HepG2 (cell line): ENCODE measurements at regions not wholly inside any gene's neighbourhood (a gene's known extent, or its start where the extent isn't known, plus 50 kb on each side); places are given as distances from the start of the nearest gene placed in this dataset.
"Not testable (repeated sequence)": the region's sequence is repeated elsewhere in the genome, so short reads cannot be mapped to it uniquely, and the experiment has no call there.

Experiments used
- ATAC-seq: fragments of 200-7000 bp; cut with Tn5 transposase; 3 replicates; pipeline ENCODE4 v1.9.1; 2020; ENCODE audit warnings: mild to moderate bottlenecking, moderate library complexity
- BruUV-seq: library from RNA; stranded (reverse); fragments of 400-500 nt; replicated peaks from 2 replicates; lab custom pipeline; 2021; lab: Mats Ljungman, UMichigan
- CTCF ChIA-PET: fragments of 300-600 bp; formaldehyde crosslinking; extraction: SDS; loops from one replicate; lab custom pipeline; 2021; ENCODE audit warnings: low total read pairs, inconsistent platforms, low intra/inter-chr PET ratio; lab: Yijun Ruan, JAX
- POLR2A ChIA-PET: fragments of 350-600 bp; sonication (Branson Sonifier 250); formaldehyde crosslinking; loops from one replicate; lab custom pipeline; 2020; ENCODE audit warnings: antibody characterized with exemption, inconsistent platforms; lab: Yijun Ruan, JAX
- DNase-seq: peaks from one replicate; pipeline ENCODE4 v3.0.0-alpha.2; 2015; ENCODE audit warnings: low spot score
- FAIRE-seq: peaks from 3 replicates; lab custom pipeline; 2011; peaks lifted over from hg19 to GRCh38; lab: Jason Lieb, UNC
- H2AFZ ChIP-seq: one replicate; pipeline ENCODE4 v1.6.1; 2011; ENCODE audit warnings: low read length, inconsistent platforms
- H3K27ac ChIP-seq: fragments of 300-600 bp; 3 replicates; pipeline ENCODE4 v1.8.0; 2011; ENCODE audit warnings: mixed run types, mild to moderate bottlenecking, mixed read lengths, low read length, inconsistent platforms; ENCODE audit not compliant: insufficient read depth; ENCODE audit errors: extremely low read length
- H3K27me3 ChIP-seq, 2 experiments: fragments of 200-600 bp in 1 of 2; 2 replicates in 1 of 2; 3 replicates in 1 of 2; pipeline versions ENCODE4 v1.6.0 to v1.8.0; 2011; ENCODE audit warnings: low read length in 2 of 2, mild to moderate bottlenecking in 2 of 2, moderate library complexity in 2 of 2, inconsistent platforms in 1 of 2; ENCODE audit not compliant: insufficient read depth in 2 of 2, control insufficient read depth in 1 of 2
- H3K36me3 ChIP-seq, 2 experiments: fragments of 200-600 bp in 1 of 2; replicated peaks in 1 of 2; 2 replicates in 1 of 2; 3 replicates in 1 of 2; pipeline versions ENCODE4 v1.5.1 to v1.8.0; 2011; ENCODE audit warnings: low read length in 2 of 2, inconsistent platforms in 1 of 2; ENCODE audit not compliant: insufficient read depth in 2 of 2, control insufficient read depth in 1 of 2
- H3K4me1 ChIP-seq: 2 replicates; pipeline ENCODE4 v1.5.1; 2012; ENCODE audit warnings: low read length, inconsistent platforms; ENCODE audit not compliant: insufficient read depth
- H3K4me2 ChIP-seq: 2 replicates; pipeline ENCODE4 v1.6.0; 2011; ENCODE audit warnings: low read depth, low read length, inconsistent platforms
- H3K4me3 ChIP-seq, 3 experiments: fragments of 200-600 bp in 1 of 3; sonication (generic), shearing (Covaris generic) in 1 of 3; replicated peaks in 1 of 3; 2 replicates each; pipeline ENCODE4 v1.5.1; 2011 to 2016; ENCODE audit warnings: low read length in 3 of 3, inconsistent platforms in 2 of 3, low read depth in 2 of 3, mild to moderate bottlenecking in 2 of 3, control low read depth in 1 of 3, mixed read lengths in 1 of 3; ENCODE audit not compliant: insufficient read depth in 1 of 3
- H3K79me2 ChIP-seq: one replicate; pipeline ENCODE4 v1.6.1; 2011; ENCODE audit warnings: low read length, inconsistent platforms; ENCODE audit not compliant: insufficient read depth
- H3K9ac ChIP-seq: 2 replicates; pipeline ENCODE4 v1.6.0; 2011; ENCODE audit warnings: mild to moderate bottlenecking, low read depth, low read length, inconsistent platforms; ENCODE audit not compliant: insufficient read depth
- H3K9me3 ChIP-seq: 2 replicates; pipeline ENCODE4 v1.5.1; 2012; ENCODE audit warnings: mild to moderate bottlenecking, low read length
- H4K20me1 ChIP-seq: 2 replicates; pipeline ENCODE4 v1.6.0; 2011; ENCODE audit warnings: inconsistent platforms, mild to moderate bottlenecking, low read length, moderate library complexity; ENCODE audit not compliant: insufficient read depth
- NCOA2 ChIP-seq: sonication (generic); formaldehyde crosslinking; IDR thresholded peaks from 2 replicates; pipeline ENCODE4 v1.8.0; 2022; ENCODE audit warnings: inconsistent platforms
- NFYC ChIP-seq: IDR thresholded peaks from 2 replicates; pipeline ENCODE4 v1.6.1; 2016; ENCODE audit warnings: missing genetic modification reagents, missing compliant biosample characterization
- NKX3-1 ChIP-seq: sonication (generic); formaldehyde crosslinking; IDR thresholded peaks from 2 replicates; pipeline ENCODE4 v1.5.0; 2020; ENCODE audit warnings: missing genetic modification reagents
- POLR2AphosphoS2 ChIP-seq: IDR thresholded peaks from 2 replicates; pipeline ENCODE4 v1.6.1; 2011; ENCODE audit warnings: low read depth, low read length, improper control_type of control experiment
- SUZ12 ChIP-seq: fragments of 150-350 bp; IDR thresholded peaks from 2 replicates; pipeline ENCODE4 v1.6.1; 2014; ENCODE audit warnings: low read depth, low read length
- ZNF160 ChIP-seq: sonication (generic); formaldehyde crosslinking; IDR thresholded peaks from 2 replicates; pipeline ENCODE4 v1.8.0; 2022; ENCODE audit warnings: mild to moderate bottlenecking, inconsistent platforms, missing genetic modification reagents
- WGBS: methylation state at CpG from one replicate; pipeline ENCODE4 v1.1.6; 2017; ENCODE audit warnings: low lambda C conversion rate; 5-methylcytosine and 5-hydroxymethylcytosine counted together
- in situ Hi-C: cut with HindIII; loops from 2 replicates; pipeline ENCODE4 v1.10.0; 2017; ENCODE audit warnings: low pct_unique_long_range_greater_than_20kb; ENCODE audit not compliant: extremely low pct_ligation_motif_present
- intact Hi-C: fragments of 100-400 bp; cut with micrococcal nuclease; formaldehyde crosslinking; loops from one replicate; pipeline ENCODE4 v1.10.0; 2022; ENCODE audit not compliant: unreplicated experiment
- TF ChIP-seq, protein P1 (sequence below): sonication (generic); formaldehyde crosslinking; IDR thresholded peaks from one replicate; pipeline ENCODE4 v1.5.1; 2020; ENCODE audit warnings: mild to moderate bottlenecking, missing genetic modification reagents; ENCODE audit errors: not compliant biosample characterization

DNA sequence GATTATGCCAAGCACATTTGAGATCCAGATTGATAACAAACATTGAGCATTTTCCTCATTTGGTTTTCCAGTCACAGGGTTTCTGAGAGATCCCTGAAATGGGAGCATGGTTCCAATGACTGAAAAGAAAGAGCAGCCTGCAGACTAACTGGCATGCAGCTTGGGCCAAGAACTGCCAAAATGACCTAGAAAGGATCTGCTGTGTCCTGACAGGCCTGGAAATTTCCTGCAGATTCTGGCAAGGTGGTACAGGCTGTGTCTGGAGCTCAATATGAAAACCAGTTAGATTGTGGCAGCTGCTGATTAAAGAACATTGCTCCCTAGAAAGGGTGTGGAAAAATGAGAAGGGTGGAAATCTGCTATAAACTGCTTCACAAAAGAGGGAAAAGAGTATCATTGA is 417.3 kb downstream of the IPO8 start (continued):
- TF ChIP-seq, protein P1, sequence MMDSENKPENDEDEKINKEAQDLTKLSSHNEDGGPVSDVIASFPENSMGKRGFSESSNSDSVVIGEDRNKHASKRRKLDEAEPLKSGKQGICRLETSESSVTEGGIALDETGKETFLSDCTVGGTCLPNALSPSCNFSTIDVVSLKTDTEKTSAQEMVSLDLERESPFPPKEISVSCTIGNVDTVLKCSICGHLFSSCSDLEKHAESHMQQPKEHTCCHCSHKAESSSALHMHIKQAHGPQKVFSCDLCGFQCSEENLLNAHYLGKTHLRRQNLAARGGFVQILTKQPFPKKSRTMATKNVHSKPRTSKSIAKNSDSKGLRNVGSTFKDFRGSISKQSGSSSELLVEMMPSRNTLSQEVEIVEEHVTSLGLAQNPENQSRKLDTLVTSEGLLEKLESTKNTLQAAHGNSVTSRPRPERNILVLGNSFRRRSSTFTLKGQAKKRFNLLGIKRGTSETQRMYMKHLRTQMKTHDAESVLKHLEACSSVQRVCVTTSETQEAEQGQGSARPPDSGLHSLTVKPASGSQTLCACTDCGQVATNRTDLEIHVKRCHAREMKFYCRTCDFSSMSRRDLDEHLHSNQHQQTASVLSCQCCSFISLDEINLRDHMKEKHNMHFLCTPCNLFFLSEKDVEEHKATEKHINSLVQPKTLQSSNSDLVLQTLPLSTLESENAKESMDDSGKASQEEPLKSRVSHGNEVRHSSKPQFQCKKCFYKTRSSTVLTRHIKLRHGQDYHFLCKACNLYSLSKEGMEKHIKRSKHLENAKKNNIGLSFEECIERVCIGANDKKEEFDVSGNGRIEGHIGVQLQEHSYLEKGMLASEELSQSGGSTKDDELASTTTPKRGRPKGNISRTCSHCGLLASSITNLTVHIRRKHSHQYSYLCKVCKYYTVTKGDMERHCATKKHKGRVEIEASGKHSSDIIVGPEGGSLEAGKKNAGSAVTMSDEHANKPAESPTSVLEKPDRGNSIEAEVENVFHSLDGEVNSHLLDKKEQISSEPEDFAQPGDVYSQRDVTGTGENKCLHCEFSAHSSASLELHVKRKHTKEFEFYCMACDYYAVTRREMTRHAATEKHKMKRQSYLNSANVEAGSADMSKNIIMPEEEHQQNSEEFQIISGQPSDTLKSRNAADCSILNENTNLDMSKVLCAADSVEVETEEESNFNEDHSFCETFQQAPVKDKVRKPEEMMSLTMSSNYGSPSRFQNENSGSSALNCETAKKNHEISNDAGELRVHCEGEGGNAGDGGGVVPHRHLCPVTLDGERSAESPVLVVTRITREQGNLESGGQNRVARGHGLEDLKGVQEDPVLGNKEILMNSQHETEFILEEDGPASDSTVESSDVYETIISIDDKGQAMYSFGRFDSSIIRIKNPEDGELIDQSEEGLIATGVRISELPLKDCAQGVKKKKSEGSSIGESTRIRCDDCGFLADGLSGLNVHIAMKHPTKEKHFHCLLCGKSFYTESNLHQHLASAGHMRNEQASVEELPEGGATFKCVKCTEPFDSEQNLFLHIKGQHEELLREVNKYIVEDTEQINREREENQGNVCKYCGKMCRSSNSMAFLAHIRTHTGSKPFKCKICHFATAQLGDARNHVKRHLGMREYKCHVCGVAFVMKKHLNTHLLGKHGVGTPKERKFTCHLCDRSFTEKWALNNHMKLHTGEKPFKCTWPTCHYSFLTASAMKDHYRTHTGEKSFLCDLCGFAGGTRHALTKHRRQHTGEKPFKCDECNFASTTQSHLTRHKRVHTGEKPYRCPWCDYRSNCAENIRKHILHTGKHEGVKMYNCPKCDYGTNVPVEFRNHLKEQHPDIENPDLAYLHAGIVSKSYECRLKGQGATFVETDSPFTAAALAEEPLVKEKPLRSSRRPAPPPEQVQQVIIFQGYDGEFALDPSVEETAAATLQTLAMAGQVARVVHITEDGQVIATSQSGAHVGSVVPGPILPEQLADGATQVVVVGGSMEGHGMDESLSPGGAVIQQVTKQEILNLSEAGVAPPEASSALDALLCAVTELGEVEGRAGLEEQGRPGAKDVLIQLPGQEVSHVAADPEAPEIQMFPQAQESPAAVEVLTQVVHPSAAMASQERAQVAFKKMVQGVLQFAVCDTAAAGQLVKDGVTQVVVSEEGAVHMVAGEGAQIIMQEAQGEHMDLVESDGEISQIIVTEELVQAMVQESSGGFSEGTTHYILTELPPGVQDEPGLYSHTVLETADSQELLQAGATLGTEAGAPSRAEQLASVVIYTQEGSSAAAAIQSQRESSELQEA (CRISPR knock-in tag) = no peak
- TF ChIP-seq NFYC = no peak
- no peak for TF ChIP-seq NKX3-1 (CRISPR knock-in tag)
- no peak for TF ChIP-seq POLR2AphosphoS2
- no peak for TF ChIP-seq ZNF160
- no peak for TF ChIP-seq NCOA2
- TF ChIP-seq SUZ12 = no peak

DNA sequence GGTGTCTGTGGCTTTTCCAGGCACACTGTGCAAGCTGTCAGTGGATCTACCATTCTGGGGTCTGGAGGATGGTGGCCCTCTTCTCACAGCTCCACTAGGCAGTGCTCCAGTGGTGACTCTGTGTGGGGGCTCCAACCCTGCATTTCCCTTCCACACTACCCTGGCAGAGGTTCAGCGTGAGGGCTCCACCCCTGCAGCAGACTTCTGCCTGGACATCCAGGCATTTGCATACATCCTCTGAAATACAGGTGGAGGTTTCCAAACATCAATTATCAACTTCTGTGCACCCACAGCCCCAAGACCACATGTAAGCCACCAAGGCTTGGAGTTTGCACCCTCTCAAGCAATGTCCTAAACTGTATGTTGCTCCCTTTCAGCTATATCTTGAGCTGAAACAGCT is 423.2 kb downstream of the IPO8 start:
- H3K79me2 ChIP-seq, H3K27me3 ChIP-seq, DNase-seq, H4K20me1 ChIP-seq, H2AFZ ChIP-seq, CTCF ChIA-PET, FAIRE-seq, BruUV-seq, H3K4me1 ChIP-seq, ATAC-seq, H3K4me2 ChIP-seq, in situ Hi-C loops, H3K9ac ChIP-seq, POLR2A ChIA-PET, H3K27ac ChIP-seq, H3K4me3 ChIP-seq, H3K36me3 ChIP-seq, intact Hi-C loops: not testable (repeated sequence)
- WGBS = no CpG with 5 or more reads among the region's 1 CpG
- peaks cover 22% of the 10 kb centered on the region for H3K9me3 ChIP-seq
